SK-N-SH (cell line): ENCODE measurements at regions not wholly inside any gene's neighbourhood (a gene's known extent, or its start where the extent isn't known, plus 50 kb on each side); places are given as distances from the start of the nearest gene placed in this dataset.

ENCODE experiments used
- CTCF ChIA-PET: fragments of 300-600, 350-600 bp; formaldehyde crosslinking; extraction: SDS; loops from one replicate; lab custom pipeline; 2021; lab: Yijun Ruan, JAX
- POLR2A ChIA-PET: fragments of 350-600 bp; sonication (Branson Sonifier 250); formaldehyde crosslinking; extraction: SDS; loops from one replicate; lab custom pipeline; 2020; ENCODE audit warnings: antibody characterized with exemption, inconsistent platforms; lab: Yijun Ruan, JAX
- DNase-seq: peaks from one replicate; pipeline ENCODE4 v3.0.0; 2012
- H2AFZ ChIP-seq: fragments of 200-600 bp; sonication (generic); 2 replicates; pipeline ENCODE4 v1.8.1; 2016; ENCODE audit warnings: antibody characterized with exemption, mild to moderate bottlenecking, low read depth
- H3F3A ChIP-seq: fragments of 200-600 bp; sonication (generic); replicated peaks from 2 replicates; pipeline ENCODE3; 2016; ENCODE audit warnings: antibody characterized with exemption, mild to moderate bottlenecking; ENCODE audit not compliant: insufficient read depth
- H3K27ac ChIP-seq, 2 experiments: fragments of 200-500 bp in 1 of 2; fragments of 200-600 bp in 1 of 2; sonication (Bioruptor generic) in 1 of 2; sonication (generic), shearing (Covaris generic) in 1 of 2; 2 replicates each; pipeline versions ENCODE4 v1.5.1 to v1.6.1; 2014 to 2016; ENCODE audit warnings: low read depth in 2 of 2, inconsistent platforms in 1 of 2, low read length in 1 of 2, mild to moderate bottlenecking in 1 of 2, mixed read lengths in 1 of 2
- H3K27me3 ChIP-seq: fragments of 200-600 bp; sonication (generic), shearing (Covaris generic); 2 replicates; pipeline ENCODE4 v1.6.1; 2016; ENCODE audit warnings: mixed run types; ENCODE audit not compliant: insufficient read depth
- H3K36me3 ChIP-seq, 2 experiments: fragments of 200-500 bp in 1 of 2; fragments of 200-600 bp in 1 of 2; sonication (Bioruptor generic) in 1 of 2; sonication (generic) in 1 of 2; replicated peaks in 1 of 2; 2 replicates each; pipeline versions ENCODE3 to v1.5.1; 2014 to 2016; ENCODE audit warnings: low read length in 1 of 2, mild to moderate bottlenecking in 1 of 2; ENCODE audit not compliant: insufficient read depth in 2 of 2, control insufficient read depth in 1 of 2
- H3K4me1 ChIP-seq, 2 experiments: fragments of 200-500 bp in 1 of 2; fragments of 200-600 bp in 1 of 2; sonication (Bioruptor generic) in 1 of 2; sonication (generic), shearing (Covaris generic) in 1 of 2; 2 replicates each; pipeline versions ENCODE4 v1.5.1 to v1.6.1; 2014 to 2016; ENCODE audit warnings: low read depth in 1 of 2, low read length in 1 of 2, mixed run types in 1 of 2; ENCODE audit not compliant: insufficient read depth in 2 of 2, control insufficient read depth in 1 of 2
- H3K4me2 ChIP-seq: fragments of 200-600 bp; sonication (generic), shearing (Covaris generic); 2 replicates; pipeline ENCODE4 v1.6.1; 2017; ENCODE audit warnings: mixed run types
- H3K4me3 ChIP-seq, 2 experiments: fragments of 200-500 bp in 1 of 2; fragments of 200-600 bp in 1 of 2; sonication (Bioruptor generic) in 1 of 2; sonication (generic), shearing (Covaris generic) in 1 of 2; 2 replicates each; pipeline versions ENCODE4 v1.5.1 to v1.8.1; 2014 to 2016; ENCODE audit warnings: low read depth in 2 of 2, inconsistent platforms in 1 of 2, low read length in 1 of 2, mild to moderate bottlenecking in 1 of 2, mixed read lengths in 1 of 2, moderate library complexity in 1 of 2
- H3K79me2 ChIP-seq: fragments of 200-600 bp; sonication (generic); 2 replicates; pipeline ENCODE4 v1.8.1; 2017; ENCODE audit warnings: mild to moderate bottlenecking; ENCODE audit not compliant: insufficient read depth
- H3K9ac ChIP-seq: fragments of 200-600 bp; sonication (generic); 2 replicates; pipeline ENCODE4 v1.6.1; 2017; ENCODE audit warnings: mixed run types
- H3K9me2 ChIP-seq: fragments of 200-600 bp; sonication (generic); 2 replicates; pipeline ENCODE4 v1.6.1; 2017; ENCODE audit warnings: mixed run types
- H3K9me3 ChIP-seq: fragments of 200-600 bp; sonication (generic); 2 replicates; pipeline ENCODE4 v1.6.1; 2017; ENCODE audit warnings: mixed run types, mild to moderate bottlenecking, moderate library complexity
- H4K20me1 ChIP-seq: fragments of 200-600 bp; sonication (generic); 2 replicates; pipeline ENCODE4 v1.6.1; 2017; ENCODE audit warnings: mild to moderate bottlenecking, mixed run types; ENCODE audit not compliant: insufficient read depth
- CTCF ChIP-seq: fragments of 200-600 bp; sonication (generic); IDR thresholded peaks from 2 replicates; pipeline ENCODE4 v1.6.1; 2017; ENCODE audit warnings: antibody characterized with exemption, mild to moderate bottlenecking, moderate library complexity
- ELF1 ChIP-seq: IDR thresholded peaks from 2 replicates; pipeline ENCODE4 v1.4.0; 2012
- EP300 ChIP-seq, 2 experiments: IDR thresholded peaks; 2 replicates each; pipeline versions ENCODE4 v1.4.0 to v1.6.1; 2012; ENCODE audit warnings: borderline replicate concordance in 1 of 2, low read depth in 1 of 2, low read length in 1 of 2
- GABPA ChIP-seq: IDR thresholded peaks from 2 replicates; pipeline ENCODE4 v1.4.0; 2012; ENCODE audit warnings: low read depth, mild to moderate bottlenecking
- GATA2 ChIP-seq: sonication (generic); formaldehyde crosslinking; IDR thresholded peaks from 2 replicates; pipeline ENCODE4 v1.5.0; 2020; ENCODE audit warnings: mild to moderate bottlenecking, missing genetic modification reagents
- JUND ChIP-seq: IDR thresholded peaks from 2 replicates; pipeline ENCODE4 v1.4.0; 2012
- NRF1 ChIP-seq: IDR thresholded peaks from 2 replicates; pipeline ENCODE4 v1.6.1; 2012; ENCODE audit warnings: low read depth, mild to moderate bottlenecking, low read length
- RAD21 ChIP-seq: IDR thresholded peaks from 2 replicates; pipeline ENCODE4 v1.6.1; 2012; ENCODE audit warnings: mild to moderate bottlenecking, low read length
- RCOR1 ChIP-seq: fragments of 150-350 bp; IDR thresholded peaks from 2 replicates; pipeline ENCODE4 v1.6.1; 2017; ENCODE audit warnings: antibody characterized with exemption, low read length
- SMC3 ChIP-seq: IDR thresholded peaks from 2 replicates; pipeline ENCODE4 v1.6.1; 2012; ENCODE audit warnings: low read depth, low read length, improper control_type of control experiment
- YY1 ChIP-seq: IDR thresholded peaks from 2 replicates; pipeline ENCODE4 v1.4.0; 2012; ENCODE audit warnings: low read depth, mild to moderate bottlenecking
- WGBS: methylation state at CpG from one replicate; pipeline ENCODE4 v1.1.6; 2017; ENCODE audit warnings: low lambda C conversion rate; 5-methylcytosine and 5-hydroxymethylcytosine counted together
- TF ChIP-seq, protein P1 (sequence below): fragments of 150-350 bp; IDR thresholded peaks from 2 replicates; pipeline ENCODE4 v1.6.1; 2016; ENCODE audit warnings: mild to moderate bottlenecking, low read depth, low read length

- H3F3A ChIP-seq: no peaks in the 10 kb centered on the region
- no peak overlapping the region for H3K27ac ChIP-seq
- ChIA-PET POLR2A (interaction anchor here (0.8 kb wide), 1 partner anchor 22 kb away, joined by 3 read pairs; no protein-coding TSS in a partner anchor), CTCF (interaction anchor here (1.2 to 1.4 kb wide), 2 partner anchors 76 to 367 kb away, joined by 3 to 5 read pairs; no protein-coding TSS in a partner anchor)
- H3K79me2 ChIP-seq: no peaks in the 10 kb centered on the region
- DNase-seq: peak; percentile 22
- TF ChIP-seq JUND: no peak
- TF ChIP-seq RCOR1: no peak
- TF ChIP-seq GABPA: no peak
- TF ChIP-seq NRF1: no peak
- no peak for TF ChIP-seq GATA2 (CRISPR knock-in tag)
- TF ChIP-seq, protein P1, sequence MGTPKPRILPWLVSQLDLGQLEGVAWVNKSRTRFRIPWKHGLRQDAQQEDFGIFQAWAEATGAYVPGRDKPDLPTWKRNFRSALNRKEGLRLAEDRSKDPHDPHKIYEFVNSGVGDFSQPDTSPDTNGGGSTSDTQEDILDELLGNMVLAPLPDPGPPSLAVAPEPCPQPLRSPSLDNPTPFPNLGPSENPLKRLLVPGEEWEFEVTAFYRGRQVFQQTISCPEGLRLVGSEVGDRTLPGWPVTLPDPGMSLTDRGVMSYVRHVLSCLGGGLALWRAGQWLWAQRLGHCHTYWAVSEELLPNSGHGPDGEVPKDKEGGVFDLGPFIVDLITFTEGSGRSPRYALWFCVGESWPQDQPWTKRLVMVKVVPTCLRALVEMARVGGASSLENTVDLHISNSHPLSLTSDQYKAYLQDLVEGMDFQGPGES: no peak
- no peak for TF ChIP-seq EP300 (IDR thresholded peaks at IDR 0.05; ENCODE audit: borderline replicate concordance in 1 of 2, low read depth in 1 of 2, low read length in 1 of 2)
- TF ChIP-seq ELF1: no peak
- TF ChIP-seq YY1: no peak
- no peak overlapping the region for H3K9ac ChIP-seq
- no peaks in the 10 kb centered on the region for H3K9me3 ChIP-seq
- H2AFZ ChIP-seq: no peak overlapping the region
- no peaks in the 10 kb centered on the region for H3K36me3 ChIP-seq
- H3K9me2 ChIP-seq: no peaks in the 10 kb centered on the region
- H3K27me3 ChIP-seq: no peaks in the 10 kb centered on the region
- peak overlapping the region in 1 of 2 experiments; percentile 22; a peak in 1 of 4 replicates for H3K4me3 ChIP-seq
- peaks cover 0 to 4% of the 10 kb centered on the region in 2 experiments; a peak in 1 of 4 replicates for H3K4me1 ChIP-seq
- 17% methylated on average over 9 of the region's 9 CpGs for WGBS
- H3K4me2 ChIP-seq: no peak overlapping the region
- H4K20me1 ChIP-seq: no peaks in the 10 kb centered on the region
Observed at GRCh38 chr6:96391776-96392360, 129.7 kb upstream of the UFL1 start.

- H3K9ac ChIP-seq: no peak overlapping the region
- H3K4me3 ChIP-seq: no peak overlapping the region
- H3F3A ChIP-seq: no peaks in the 10 kb centered on the region
- H3K9me2 ChIP-seq: no peaks in the 10 kb centered on the region
- WGBS: 35% methylated on average over 3 of the region's 3 CpGs
- CTCF ChIA-PET: interaction anchor here (0.6 to 1.9 kb wide), 7 partner anchors 10 to 510 kb away, joined by 3 to 7 read pairs (median 4); no protein-coding TSS in a partner anchor
- H4K20me1 ChIP-seq: no peaks in the 10 kb centered on the region
- no peak overlapping the region for H3K27ac ChIP-seq
- no peaks in the 10 kb centered on the region for H3K36me3 ChIP-seq
- H3K27me3 ChIP-seq: no peaks in the 10 kb centered on the region
- peaks cover 0 to 4% of the 10 kb centered on the region in 2 experiments; a peak in 1 of 4 replicates for H3K4me1 ChIP-seq
- no peaks in the 10 kb centered on the region for H3K79me2 ChIP-seq
- no peak overlapping the region for H3K4me2 ChIP-seq
- POLR2A ChIA-PET: interaction anchor here (0.6 kb wide), 1 partner anchor 59 kb away, joined by 3 read pairs; no protein-coding TSS in a partner anchor
- peak; percentile 26 for DNase-seq
- TF ChIP-seq SMC3: peak; percentile 24; the same call in 1 of the 2 replicates
- no peak for TF ChIP-seq GATA2 (CRISPR knock-in tag)
- peak; percentile 60 for TF ChIP-seq RAD21
- TF ChIP-seq CTCF: peak; percentile 15; the same call in 1 of the 2 replicates
- H2AFZ ChIP-seq: no peak overlapping the region
- H3K9me3 ChIP-seq: no peaks in the 10 kb centered on the region
Observed at GRCh38 chr6:96394727-96395126, 126.9 kb upstream of the UFL1 start.
